HG03342 (cell line): ENCODE measurements at regions not wholly inside any gene's neighbourhood (a gene's known extent, or its start where the extent isn't known, plus 50 kb on each side); places are given as distances from the start of the nearest gene placed in this dataset.

ENCODE experiments used
- ATAC-seq: cut with Tn5 transposase; IDR thresholded peaks from one replicate; pipeline ENCODE4 v1.9.1; 2021; ENCODE audit warnings: mild to moderate bottlenecking, moderate library complexity; ENCODE audit not compliant: unreplicated experiment

DNA sequence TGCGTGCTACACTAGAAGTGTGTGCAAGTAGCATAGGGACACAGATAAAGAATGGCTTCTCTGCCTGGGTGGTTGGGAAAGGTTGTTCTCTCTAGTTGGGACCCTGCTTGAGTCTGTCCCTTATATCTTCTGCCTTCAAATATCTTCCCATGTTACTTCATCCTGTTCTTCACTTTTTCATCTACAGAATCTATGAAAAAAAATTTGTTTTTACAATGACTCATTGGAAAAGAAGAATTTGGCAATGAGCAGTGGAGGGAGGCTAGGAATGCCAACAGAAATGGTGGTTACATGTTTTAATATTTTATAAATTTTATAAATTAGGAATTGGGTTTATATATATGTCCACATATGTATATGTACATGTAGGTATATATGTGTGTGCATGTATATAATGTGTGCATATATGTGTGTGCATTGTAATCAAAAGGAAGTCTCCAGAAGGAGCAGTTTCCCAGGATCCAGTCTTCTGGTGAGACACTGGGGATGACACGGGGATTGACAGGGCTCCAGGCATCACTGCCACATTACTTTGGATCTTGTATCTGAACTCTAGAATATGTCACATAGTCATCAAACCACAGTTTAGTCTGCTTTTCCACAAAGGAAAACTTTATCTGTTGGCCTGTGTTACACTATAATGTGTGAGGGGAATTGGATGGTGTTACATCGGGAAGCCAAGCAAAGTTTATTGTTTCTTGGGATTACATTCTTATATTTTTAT lies 75.3 kb upstream of the RIPOR2 start:
- ATAC-seq = no peak

DNA sequence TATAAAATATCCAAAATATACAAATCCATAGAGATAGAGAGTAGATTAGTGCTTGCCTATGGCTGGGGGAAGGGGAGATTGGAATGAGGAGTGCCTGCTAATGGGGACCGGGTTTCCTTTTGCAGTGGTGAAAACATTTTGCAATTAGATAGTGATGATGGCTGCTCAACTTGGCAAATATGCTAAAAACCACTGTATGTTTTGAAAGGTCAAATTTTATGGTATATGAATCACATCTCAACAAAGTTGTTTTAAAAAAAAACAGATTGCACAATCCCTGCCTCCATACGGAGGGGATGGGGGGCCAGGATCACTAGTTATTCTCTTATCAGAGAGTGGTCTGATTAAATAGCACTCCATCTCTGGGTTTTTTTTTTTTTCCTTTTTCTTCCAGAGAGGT lies 76.9 kb upstream of the RIPOR2 start:
- no peak for ATAC-seq

DNA sequence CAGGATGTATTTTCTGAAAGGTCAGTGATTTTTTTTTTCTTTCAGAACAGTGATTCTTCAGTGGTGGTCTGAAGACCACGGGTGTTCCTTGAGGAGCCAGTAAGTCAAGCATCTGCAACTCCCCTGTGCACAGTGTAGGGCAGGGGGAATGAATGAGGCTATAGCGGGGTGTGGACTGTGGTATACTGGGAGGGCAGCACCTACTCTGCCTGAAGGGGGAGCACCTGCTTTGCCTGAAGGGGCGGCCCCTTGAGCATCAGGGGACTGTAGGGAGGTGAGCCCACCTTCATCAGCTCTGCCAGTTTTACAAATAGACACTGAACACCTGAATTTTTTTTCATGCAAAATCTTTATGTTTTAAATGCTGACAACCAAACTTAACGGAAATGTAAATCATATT lies 77.5 kb upstream of the RIPOR2 start:
- ATAC-seq = no peak

DNA sequence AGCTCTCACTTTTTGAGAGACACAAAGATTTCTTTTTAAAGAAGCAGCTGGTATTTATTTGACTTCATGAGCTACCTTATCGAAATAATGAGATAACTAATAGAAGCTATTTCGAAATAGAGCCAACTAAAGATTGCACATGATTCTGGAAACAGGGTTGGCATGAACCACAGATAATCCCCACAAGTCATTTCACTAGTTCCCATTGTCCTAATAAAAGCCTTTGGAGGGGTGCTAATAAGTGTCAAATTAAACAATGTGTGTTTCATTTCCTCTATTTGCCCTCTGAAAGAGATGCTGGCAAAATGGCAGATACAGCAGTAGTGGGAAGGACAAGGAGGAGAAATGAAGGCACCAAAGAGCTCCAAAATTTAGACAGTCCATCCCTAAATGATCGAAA lies 78.6 kb upstream of the RIPOR2 start:
- ATAC-seq = no peak

DNA sequence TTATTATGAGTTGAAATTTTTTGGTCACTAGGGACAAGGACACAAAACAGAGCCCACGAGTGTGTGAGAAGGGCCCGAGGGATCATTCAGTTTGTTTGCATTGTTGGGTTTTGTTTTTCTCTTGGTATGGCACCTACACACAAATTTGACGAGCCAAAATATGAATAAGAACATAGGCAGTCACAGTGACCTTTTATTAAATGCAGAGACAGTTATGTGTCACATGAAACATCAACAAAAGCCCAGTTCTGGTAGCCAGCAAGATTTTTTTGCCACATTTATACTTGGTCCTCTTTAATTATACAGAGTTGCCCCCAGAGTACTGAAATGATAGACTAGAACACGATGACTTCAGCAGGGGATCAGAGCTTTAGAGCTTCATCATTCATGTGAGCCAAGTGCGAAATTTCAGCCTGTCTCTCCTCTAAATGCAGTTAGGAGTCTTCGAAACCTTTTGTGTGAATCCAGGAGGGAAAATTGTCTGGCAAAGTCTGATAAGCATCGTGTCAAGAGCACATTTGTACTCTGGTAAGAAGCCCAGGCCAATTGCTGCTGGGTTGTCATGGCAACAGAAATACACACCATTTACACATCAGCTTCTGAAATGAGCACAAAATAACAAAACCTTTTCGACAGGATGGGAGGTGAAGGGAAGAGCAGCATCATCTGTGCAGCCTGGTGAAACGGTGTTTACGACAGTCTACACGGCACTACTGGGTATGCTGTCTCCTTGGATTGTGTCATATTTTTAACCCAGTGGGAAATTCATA lies 79.2 kb upstream of the RIPOR2 start:
- ATAC-seq = no peak

DNA sequence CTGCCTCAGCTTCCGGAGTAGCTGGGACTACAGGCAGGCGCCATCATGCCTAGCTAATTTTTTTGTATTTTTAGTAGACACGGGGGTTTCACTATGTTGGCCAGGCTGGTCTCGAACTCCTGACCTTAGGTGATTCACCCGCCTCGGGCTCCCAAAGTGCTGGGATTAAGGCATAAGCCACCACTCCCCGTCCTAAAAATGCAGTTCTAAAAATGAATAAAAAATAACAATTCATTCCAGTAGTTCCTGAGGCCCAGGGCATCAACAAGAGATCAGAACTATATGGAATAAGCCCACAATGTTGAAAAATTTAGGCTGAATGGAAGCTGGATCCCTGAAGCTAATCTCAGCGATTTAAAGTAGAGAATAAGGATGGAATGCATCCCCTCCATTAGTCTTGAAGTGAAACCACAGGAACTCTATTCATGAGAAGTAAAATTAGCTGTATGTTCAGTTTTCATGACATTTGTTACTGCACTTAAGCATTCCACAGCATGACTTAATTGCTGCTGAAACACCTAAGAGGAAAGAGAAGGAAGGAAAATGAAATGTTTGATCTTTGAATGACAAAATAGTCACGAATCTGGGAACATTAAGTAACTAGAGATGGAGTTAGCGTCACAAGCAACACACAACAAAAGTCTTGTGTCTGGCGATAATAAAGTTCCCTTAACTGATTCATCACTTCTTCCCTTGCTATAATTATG lies 80.4 kb upstream of the RIPOR2 start:
- no peak for ATAC-seq

DNA sequence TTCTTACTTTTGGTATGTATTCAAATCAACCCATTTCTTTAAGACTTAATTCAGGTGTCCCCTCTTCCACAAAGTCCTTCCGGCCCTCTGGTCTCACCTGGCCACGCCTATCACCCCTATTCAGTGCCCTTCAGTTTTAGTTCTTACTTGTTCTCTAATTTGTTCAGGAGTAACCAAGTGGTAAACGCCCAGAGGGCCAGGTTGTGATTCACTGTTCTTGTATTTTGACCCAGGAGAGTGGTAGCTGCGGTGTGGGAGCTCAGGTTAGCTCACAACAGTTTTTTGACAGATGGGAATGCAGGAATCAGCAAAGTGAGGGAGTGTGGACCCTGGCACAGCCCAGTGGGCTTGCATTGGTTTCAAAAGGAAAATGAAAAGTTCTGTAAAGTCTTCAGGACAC lies 81.7 kb upstream of the RIPOR2 start:
- no peak for ATAC-seq

DNA sequence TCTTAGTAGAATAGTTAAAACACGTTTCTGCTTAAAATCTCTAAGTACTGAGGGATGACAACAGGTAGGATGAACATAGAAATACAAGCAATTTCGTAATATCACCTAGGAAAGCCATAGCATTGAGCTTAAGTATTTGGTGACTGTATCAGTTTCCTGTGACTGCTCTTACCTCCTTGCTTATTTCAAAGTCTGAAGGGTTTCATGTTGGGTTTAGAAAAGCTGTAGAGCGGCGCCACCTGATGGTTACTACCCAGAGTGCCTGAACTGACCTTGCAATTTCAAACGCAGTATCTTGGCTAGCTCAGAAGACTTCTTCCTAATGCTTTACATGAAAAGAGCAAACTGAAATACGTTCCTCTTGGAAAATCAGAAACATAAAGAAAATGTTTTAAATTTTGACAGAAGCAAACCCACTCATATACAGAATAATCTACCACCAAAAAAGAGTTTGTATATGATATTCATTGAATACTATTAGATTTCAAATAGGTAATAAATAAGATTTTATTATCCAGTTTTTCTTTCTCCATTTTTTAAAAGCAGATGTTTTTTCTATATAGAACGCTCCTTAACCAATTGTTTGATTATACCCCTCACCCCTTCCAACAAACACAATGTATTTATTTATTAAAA lies 82.3 kb upstream of the RIPOR2 start:
- peak; percentile 69 for ATAC-seq

DNA sequence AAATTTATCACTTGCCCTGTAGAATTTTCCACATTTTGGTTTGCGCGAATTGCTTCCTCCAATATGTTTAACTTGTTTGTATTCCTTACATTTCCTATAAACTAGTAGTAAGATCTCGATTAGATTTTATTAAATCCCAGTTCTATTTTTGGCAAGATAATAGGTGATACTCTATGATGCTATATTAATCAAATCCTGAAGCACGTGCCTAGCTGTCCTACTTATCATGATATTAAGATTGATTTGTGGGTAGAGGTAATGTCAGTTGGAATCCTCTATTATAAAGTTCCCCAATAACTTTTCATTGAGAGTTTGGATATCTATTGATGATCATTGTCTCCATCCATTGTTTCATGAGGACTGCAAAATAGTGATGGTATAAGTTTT lies 82.8 kb upstream of the RIPOR2 start:
- no peak for ATAC-seq

DNA sequence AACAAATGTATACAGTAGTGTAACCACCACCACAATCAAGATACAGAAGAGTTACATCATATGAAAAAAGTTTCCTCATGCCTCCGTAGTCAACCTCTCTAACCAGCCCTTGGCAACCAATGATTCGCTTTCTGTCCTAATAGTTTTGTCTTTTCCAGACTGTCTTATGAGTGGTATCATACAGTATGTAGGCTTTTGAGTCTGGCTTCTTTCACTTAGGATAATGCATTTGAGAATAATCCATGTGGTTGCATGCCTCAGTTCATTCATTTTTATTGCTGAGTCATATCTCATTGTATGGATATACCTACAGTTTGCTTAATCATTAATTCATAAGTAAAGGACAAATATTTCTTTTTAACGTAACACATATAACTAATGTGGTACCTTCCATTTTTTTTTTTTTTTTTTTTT lies 86.4 kb upstream of the RIPOR2 start:
- ATAC-seq = no peak

DNA sequence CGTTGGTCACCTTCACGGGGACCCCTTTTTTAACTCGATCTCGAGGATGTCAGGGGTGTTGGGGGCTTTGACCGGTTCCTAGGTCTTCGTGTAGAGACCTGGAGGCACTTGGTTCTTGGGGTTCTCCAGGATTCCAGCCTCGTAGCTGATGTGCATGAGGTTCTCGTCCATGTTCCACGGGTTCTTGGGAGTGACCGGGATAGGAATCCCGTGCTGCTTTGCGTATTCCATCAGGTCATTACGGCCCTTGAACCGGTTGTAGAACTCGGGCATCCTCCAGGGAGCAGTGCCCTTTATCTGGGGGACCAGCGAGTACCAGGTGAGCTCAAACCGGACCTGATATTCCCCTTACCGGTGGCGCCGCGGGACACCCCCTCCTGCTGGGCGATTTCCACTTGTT lies 88.0 kb upstream of the RIPOR2 start:
- no peak for ATAC-seq

DNA sequence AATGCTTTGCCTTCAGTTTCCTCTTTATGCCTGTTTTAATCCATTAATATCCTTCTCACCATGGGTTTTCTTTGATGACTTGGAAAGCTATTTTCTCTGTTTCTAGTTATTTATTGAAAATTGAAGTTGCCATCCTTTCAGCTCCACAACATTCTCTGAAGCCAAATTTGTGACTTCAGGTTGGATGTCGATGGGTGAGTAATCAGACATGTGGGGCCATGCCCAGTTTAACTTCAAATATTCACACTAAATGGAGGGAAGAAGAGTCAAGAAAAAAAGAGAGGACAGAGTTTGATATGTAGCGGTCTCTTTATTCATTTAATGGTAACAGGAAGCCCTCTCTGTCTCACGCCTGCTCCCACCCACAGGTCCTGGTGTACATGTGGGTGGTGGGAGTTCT lies 89.1 kb upstream of the RIPOR2 start:
- no peak for ATAC-seq

DNA sequence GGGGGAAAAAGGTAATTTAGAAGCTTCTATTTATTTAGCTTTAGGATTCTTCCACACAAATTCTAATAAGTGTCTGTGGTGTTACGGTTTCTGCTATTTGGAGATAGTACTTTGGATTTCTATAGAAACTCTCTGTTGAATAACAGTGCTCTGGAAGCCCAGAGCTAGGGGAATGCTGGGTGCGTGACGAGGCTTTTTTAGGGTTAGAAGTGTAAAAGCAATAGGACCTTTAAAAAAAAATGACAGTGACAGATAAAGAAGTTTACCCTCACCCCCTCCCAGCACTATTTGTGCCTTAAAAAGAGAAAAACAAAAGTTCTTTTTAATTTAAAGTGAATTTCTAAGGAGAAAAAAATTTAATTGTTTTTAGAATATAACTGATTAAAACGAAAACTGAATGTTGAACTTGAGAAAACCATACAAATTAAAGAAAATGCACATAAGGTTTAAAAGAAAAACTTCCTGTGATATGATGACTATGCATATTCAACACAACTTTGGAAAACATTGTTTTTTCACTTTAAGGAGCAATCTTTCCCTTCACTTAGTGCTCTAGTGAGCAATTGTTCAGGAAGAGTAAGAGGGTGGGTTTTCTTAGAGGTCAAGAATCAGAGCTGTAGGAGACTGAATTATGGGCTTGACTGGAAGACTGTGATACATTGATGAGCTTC lies 89.6 kb upstream of the RIPOR2 start:
- ATAC-seq = no peak

DNA sequence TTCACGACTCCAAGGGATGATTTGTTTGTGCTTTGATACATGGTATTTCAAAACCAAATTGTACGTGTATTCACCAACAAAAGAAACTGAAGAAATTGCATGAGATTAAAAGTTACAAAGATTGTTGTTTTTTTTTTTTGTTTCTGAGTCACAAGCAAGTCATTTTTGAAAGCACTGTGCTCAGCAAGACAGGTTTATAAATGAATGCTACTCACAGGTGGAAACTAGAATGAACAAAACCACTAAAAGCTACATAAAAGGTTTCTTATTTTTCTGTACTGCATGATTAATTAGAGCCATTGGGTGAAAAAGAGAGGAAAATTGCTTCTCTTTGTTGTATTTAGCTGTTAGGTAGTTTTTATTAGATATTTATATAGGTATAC lies 90.2 kb upstream of the RIPOR2 start:
- no peak for ATAC-seq

DNA sequence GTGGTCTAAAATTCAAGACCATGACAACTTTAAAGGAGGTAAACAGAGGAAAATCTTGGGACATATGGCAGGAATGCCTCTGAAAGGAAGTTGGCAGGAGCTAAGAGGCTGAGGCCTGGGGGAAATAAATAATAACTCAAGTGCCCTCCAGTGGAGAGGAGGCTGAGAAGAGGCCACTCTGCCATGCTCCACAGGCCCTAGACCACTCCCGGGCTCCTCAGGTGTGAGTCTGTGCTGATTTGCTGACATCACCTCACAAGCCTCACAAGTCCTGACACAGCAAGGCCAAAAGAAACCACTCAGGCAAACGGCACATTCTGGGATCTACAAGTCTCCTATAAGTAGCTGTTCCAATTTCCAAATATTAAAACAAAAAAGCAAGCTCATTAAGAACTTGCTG lies 91.0 kb upstream of the RIPOR2 start:
- ATAC-seq = no peak

DNA sequence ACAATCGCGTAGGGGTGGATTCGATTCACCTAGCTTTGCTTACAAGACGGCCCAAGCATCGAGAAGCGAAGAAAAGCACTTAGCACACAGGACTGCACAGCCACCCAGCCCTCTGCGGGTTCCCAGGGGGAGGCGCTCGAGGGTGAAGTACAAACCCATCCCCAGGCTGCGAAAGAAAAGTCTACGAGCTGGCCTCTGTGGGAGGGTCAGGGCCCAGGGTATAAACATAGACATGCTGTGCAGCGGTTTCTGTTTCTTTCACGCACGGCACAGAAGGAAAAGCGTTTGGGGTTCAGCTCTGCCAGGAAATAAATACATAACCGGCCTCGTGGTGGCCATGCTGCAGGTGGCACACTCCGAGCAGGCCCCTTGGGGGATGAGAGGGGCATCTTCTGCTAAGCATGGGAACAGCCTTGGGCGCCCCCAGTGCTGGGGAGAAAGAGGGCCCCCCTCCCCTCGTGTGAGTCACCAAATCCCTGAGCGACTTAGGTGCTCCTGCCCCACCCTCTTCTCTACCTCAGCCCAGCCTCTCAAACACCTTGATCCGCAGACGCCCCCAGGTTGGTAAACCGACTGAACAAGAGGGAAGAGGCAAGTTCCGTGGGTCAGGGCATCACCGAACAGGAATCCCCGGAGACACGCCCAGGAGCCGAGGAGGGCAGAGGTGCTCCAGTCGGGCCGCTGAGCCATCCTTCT lies 91.6 kb upstream of the RIPOR2 start:
- ATAC-seq = peak; percentile 96

DNA sequence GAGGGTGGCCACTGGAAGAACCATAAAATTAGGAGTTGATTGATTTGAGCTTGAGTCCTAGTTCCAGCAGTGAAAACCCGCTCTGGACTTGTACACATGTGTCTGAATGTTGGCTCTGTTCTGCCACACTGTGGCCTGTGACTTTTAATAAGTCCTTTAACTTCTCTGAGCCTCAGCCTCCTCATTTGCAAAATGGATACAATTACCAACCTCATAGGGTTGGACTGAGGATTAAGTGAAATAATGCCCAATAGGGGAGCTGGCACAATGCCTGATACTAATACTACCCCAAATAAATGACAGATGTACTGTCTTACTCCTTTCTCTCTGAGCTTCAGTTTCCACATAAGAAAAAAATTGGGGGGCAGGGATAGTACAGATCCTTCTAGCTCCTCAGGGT lies 92.6 kb upstream of the RIPOR2 start:
- ATAC-seq = no peak

DNA sequence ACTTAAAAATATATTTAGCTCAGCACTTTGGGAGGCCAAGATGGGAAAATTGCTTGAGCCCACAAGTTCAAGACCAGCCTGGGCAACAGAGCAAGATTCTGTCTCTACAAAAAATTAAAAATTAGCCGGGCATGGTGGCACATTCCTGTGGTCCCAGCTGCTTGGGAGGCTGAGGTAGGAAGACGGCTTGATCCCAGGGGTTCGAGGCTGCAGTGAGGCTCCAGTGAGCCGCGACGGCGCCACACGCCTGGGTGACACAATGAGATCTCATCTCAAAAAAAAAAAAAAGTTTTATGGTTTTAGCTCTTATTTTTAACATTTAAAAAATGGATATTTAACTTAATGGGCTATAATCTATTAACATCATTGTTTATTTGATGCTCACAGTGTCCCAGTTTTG lies 97.2 kb upstream of the RIPOR2 start:
- ATAC-seq = no peak

DNA sequence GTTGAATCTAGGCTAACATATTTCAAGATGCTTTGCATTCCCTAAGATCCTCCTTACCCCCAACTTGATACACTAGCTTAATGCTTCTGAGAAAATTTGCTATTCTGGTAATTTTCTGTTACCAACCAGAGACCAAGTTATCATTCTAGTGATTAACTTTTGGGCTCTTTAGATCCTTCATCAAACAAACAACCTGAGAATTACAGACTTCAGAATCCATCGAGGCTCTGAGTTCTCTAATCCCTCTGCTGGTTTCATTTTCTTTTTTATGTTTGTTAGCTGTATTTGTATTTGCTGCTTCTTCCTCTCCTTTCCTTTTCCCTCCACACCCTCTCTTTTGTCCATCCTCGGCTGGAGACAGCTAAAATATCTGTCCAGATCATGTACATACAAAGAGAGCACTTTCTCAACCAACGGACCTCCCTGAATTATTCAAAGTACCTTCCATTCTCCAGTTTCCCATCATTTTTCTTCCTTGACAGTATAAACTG lies 98.7 kb upstream of the RIPOR2 start:
- no peak for ATAC-seq

DNA sequence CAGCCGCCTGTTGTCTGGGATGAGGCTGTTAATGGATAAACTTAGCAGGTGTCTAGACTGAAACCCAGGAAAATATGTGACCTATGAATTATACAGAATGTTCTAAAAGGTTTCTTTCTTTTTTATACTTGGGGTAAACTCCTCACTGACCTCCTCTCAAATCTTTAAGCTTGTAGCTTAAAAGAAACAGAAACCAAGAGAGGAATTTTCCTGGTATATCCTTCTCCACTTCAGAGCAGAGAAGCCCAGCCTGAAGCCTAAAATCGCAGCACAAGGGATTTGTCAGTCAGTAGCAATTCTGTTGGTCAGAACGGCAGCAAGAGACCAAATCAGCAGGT lies 99.4 kb upstream of the RIPOR2 start:
- ATAC-seq = no peak
